Trophoblast cell (in vitro differentiated cells and primary cell): ENCODE measurements at regions not wholly inside any gene's neighbourhood (a gene's known extent, or its start where the extent isn't known, plus 50 kb on each side); places are given as distances from the start of the nearest gene placed in this dataset.

Experiments
- DNase-seq, 2 donors: peaks; one replicate each; pipeline ENCODE4 v3.0.0-alpha.2; 2016
- H2AFZ ChIP-seq: 2 replicates; pipeline ENCODE4 v1.6.1; 2013; ENCODE audit warnings: low read length, moderate library complexity, mild to moderate bottlenecking; ENCODE audit not compliant: insufficient read depth, poor library complexity
- H2AK5ac ChIP-seq: 2 replicates; pipeline ENCODE4 v1.6.1; 2013; ENCODE audit warnings: mild to moderate bottlenecking, low read length
- H2BK120ac ChIP-seq: 2 replicates; pipeline ENCODE4 v1.6.1; 2013; ENCODE audit warnings: low read length, mild to moderate bottlenecking, moderate library complexity; ENCODE audit not compliant: insufficient read depth, poor library complexity
- H2BK12ac ChIP-seq: 2 replicates; pipeline ENCODE4 v1.6.1; 2013; ENCODE audit warnings: mild to moderate bottlenecking, low read length, moderate library complexity
- H2BK5ac ChIP-seq: 2 replicates; pipeline ENCODE4 v1.6.1; 2013; ENCODE audit warnings: low read length, low read depth, moderate library complexity, mild to moderate bottlenecking; ENCODE audit not compliant: poor library complexity
- H3K14ac ChIP-seq: 2 replicates; pipeline ENCODE4 v1.6.1; 2013; ENCODE audit warnings: mild to moderate bottlenecking, low read length
- H3K18ac ChIP-seq: 2 replicates; pipeline ENCODE4 v1.6.1; 2013; ENCODE audit warnings: mild to moderate bottlenecking, low read length
- H3K23ac ChIP-seq: 2 replicates; pipeline ENCODE4 v1.6.1; 2013; ENCODE audit warnings: low read length
- H3K27ac ChIP-seq: 2 replicates; pipeline ENCODE4 v1.5.1; 2013; ENCODE audit warnings: low read depth, mild to moderate bottlenecking, inconsistent platforms, low read length, moderate library complexity
- H3K27me3 ChIP-seq: 2 replicates; pipeline ENCODE4 v1.6.1; 2013; ENCODE audit warnings: inconsistent platforms, mild to moderate bottlenecking, low read length, moderate library complexity; ENCODE audit not compliant: insufficient read depth
- H3K36me3 ChIP-seq, 2 experiments: 1 replicate in 1 of 2; 2 replicates in 1 of 2; pipeline ENCODE4 v1.6.1; 2013; ENCODE audit warnings: low read length in 2 of 2, mild to moderate bottlenecking in 2 of 2, moderate library complexity in 1 of 2; ENCODE audit not compliant: insufficient read depth in 2 of 2, control insufficient read depth in 1 of 2
- H3K4ac ChIP-seq: 2 replicates; pipeline ENCODE4 v1.6.1; 2013; ENCODE audit warnings: low read depth, mild to moderate bottlenecking, low read length, moderate library complexity
- H3K4me1 ChIP-seq, 2 experiments: 1 replicate in 1 of 2; 2 replicates in 1 of 2; pipeline ENCODE4 v1.6.1; 2013; ENCODE audit warnings: low read length in 2 of 2, mild to moderate bottlenecking in 2 of 2, moderate library complexity in 1 of 2; ENCODE audit not compliant: insufficient read depth in 2 of 2, control insufficient read depth in 1 of 2
- H3K4me2 ChIP-seq: 2 replicates; pipeline ENCODE4 v1.6.1; 2013; ENCODE audit warnings: inconsistent platforms, mild to moderate bottlenecking, low read length, moderate library complexity
- H3K4me3 ChIP-seq: 2 replicates; pipeline ENCODE4 v1.5.1; 2013; ENCODE audit warnings: mild to moderate bottlenecking, low read depth, low read length, inconsistent platforms
- H3K79me1 ChIP-seq: one replicate; pipeline ENCODE4 v1.6.1; 2013; ENCODE audit warnings: low read length
- H3K79me2 ChIP-seq: 2 replicates; pipeline ENCODE4 v1.6.1; 2013; ENCODE audit warnings: low read length, mild to moderate bottlenecking; ENCODE audit not compliant: control insufficient read depth, insufficient read depth, poor library complexity
- H3K9ac ChIP-seq: 2 replicates; pipeline ENCODE4 v1.6.1; 2013; ENCODE audit warnings: mild to moderate bottlenecking, low read length
- H3K9me3 ChIP-seq: 2 replicates; pipeline ENCODE4 v1.6.1; 2013; ENCODE audit warnings: low read depth, mild to moderate bottlenecking, control low read depth, inconsistent platforms, low read length; ENCODE audit not compliant: insufficient read depth
- H4K12ac ChIP-seq: 2 replicates; pipeline ENCODE4 v1.6.1; 2013; ENCODE audit warnings: low read depth, mild to moderate bottlenecking, low read length, moderate library complexity
- H4K8ac ChIP-seq: 2 replicates; pipeline ENCODE4 v1.6.1; 2013; ENCODE audit warnings: low read depth, mild to moderate bottlenecking, low read length, moderate library complexity
- H4K91ac ChIP-seq: one replicate; pipeline ENCODE4 v1.6.1; 2013; ENCODE audit warnings: low read depth, mild to moderate bottlenecking, low read length, moderate library complexity
- WGBS: extraction: QIAGEN DNeasy Blood & Tissue Kit; methylation state at CpG from one replicate; pipeline ENCODE4 v1.1.7; 2013; ENCODE audit warnings: missing lambda C conversion rate; ENCODE audit not compliant: insufficient read length, insufficient coverage; ENCODE audit errors: extremely low coverage; 5-methylcytosine and 5-hydroxymethylcytosine counted together

GRCh38 chr6:27616328-27617045, 143.6 kb upstream of the ZNF184 start:
- Histone ChIP-seq H3K4ac (no peak overlapping the region), H2BK5ac (no peak overlapping the region), H3K4me1 (peaks cover 2 to 4% of the 10 kb centered on the region in 2 experiments), H3K27me3 (no peaks in the 10 kb centered on the region), H3K79me2 (no peaks in the 10 kb centered on the region), H4K8ac (no peak overlapping the region), H2BK120ac (no peak overlapping the region), H4K12ac (peak overlapping the region; percentile 32), H3K9ac (no peak overlapping the region), H3K4me3 (no peak overlapping the region), H3K27ac (no peak overlapping the region), H3K14ac (no peak overlapping the region), H2BK12ac (no peak overlapping the region), H3K4me2 (peak overlapping the region; percentile 100), H4K91ac (no peak overlapping the region), H3K36me3 (no peaks in the 10 kb centered on the region), H3K79me1 (no peaks in the 10 kb centered on the region), H3K23ac (no peak overlapping the region), H3K9me3 (no peaks in the 10 kb centered on the region), H2AFZ (no peak overlapping the region), H2AK5ac (no peak overlapping the region), H3K18ac (no peak overlapping the region)
- WGBS, result no CpG with 5 or more reads among the region's 6 CpGs
- no peak for DNase-seq

- H3K9me3 ChIP-seq, result no peaks in the 10 kb centered on the region
- H2AFZ ChIP-seq, result no peak overlapping the region
- H3K4me2 ChIP-seq, result no peak overlapping the region
- no peak overlapping the region for H2BK120ac ChIP-seq
- no peak overlapping the region for H2AK5ac ChIP-seq
- no peaks in the 10 kb centered on the region for H3K79me2 ChIP-seq
- no peak overlapping the region for H3K9ac ChIP-seq
- H3K14ac ChIP-seq, result no peak overlapping the region
- H3K79me1 ChIP-seq, result no peaks in the 10 kb centered on the region
- no peak for DNase-seq
- no peak overlapping the region for H4K91ac ChIP-seq
- no peaks in the 10 kb centered on the region for H3K4me1 ChIP-seq
- no peak overlapping the region for H2BK5ac ChIP-seq
- no peaks in the 10 kb centered on the region for H3K27me3 ChIP-seq
- H3K4ac ChIP-seq, result no peak overlapping the region
- no peak overlapping the region for H3K18ac ChIP-seq
- no peak overlapping the region for H3K4me3 ChIP-seq
- H4K12ac ChIP-seq, result no peak overlapping the region
- H3K23ac ChIP-seq, result no peak overlapping the region
- H3K36me3 ChIP-seq, result no peaks in the 10 kb centered on the region
- WGBS, result no CpG with 5 or more reads among the region's 1 CpG
- no peak overlapping the region for H4K8ac ChIP-seq
- no peak overlapping the region for H3K27ac ChIP-seq
- H2BK12ac ChIP-seq, result no peak overlapping the region
Measured at GRCh38 chr6:27611451-27611850, 138.5 kb upstream of the ZNF184 start.

DNA sequence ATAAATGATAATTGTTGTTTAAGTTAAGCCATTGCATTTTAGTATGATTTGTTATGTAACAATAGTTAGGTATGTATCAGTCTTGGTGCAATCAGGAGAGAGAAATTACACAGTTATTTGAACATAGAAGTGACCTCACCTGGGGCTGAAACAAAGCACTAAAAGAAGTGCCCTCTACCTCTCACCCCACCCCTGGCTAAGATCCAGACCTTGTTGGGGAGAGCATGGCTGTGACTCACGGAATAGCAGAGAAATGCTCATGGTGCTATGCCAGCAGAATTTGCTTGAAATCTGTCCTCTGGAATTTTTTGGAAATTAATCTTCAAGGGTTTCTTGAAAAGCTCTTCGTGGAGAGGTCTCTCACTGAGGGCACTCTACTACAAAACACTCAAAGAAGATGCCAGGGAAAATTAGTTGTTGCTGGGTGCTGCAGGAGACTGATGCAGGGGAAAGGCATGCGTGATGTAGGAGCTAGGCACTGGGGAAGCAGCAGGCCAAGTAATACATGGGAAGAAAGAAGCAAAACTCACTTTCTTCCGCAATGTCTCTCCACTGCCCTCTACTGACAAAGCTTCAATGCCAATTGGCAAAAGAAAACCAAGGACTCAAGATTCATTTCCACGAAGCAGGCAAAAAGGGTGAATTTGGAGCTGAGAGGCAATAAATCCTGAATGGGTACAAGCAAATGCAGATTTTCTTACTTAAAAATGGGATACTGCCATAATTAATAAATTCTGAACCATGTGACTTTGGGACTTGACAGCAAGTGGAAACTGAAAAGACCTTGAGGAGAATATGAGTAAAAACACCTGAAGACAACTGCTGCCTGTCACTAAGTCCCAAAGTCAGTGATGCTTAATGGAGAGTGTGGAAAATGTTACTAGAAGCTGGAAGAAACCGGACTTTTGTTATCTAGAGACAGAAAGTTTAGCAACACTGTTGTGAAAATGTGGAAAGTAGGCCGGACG, 136.3 kb upstream of the ZNF184 start:
- Histone ChIP-seq H2AFZ (no peak overlapping the region), H3K4me2 (no peak overlapping the region), H3K36me3 (no peaks in the 10 kb centered on the region), H3K18ac (no peak overlapping the region), H2AK5ac (no peak overlapping the region), H4K8ac (no peak overlapping the region), H3K4me3 (no peak overlapping the region), H3K27me3 (no peaks in the 10 kb centered on the region), H3K4ac (no peak overlapping the region), H3K9me3 (no peaks in the 10 kb centered on the region), H3K23ac (no peak overlapping the region), H3K9ac (no peak overlapping the region), H3K4me1 (peaks cover 2 to 4% of the 10 kb centered on the region in 2 experiments), H4K91ac (no peak overlapping the region), H2BK5ac (no peak overlapping the region), H3K79me2 (no peaks in the 10 kb centered on the region), H3K27ac (no peak overlapping the region), H2BK12ac (no peak overlapping the region), H2BK120ac (no peak overlapping the region), H3K14ac (no peak overlapping the region), H4K12ac (no peak overlapping the region), H3K79me1 (peaks cover 4% of the 10 kb centered on the region)
- peak; percentile 80 to 93 for DNase-seq
- no CpG with 5 or more reads among the region's 8 CpGs for WGBS

DNA sequence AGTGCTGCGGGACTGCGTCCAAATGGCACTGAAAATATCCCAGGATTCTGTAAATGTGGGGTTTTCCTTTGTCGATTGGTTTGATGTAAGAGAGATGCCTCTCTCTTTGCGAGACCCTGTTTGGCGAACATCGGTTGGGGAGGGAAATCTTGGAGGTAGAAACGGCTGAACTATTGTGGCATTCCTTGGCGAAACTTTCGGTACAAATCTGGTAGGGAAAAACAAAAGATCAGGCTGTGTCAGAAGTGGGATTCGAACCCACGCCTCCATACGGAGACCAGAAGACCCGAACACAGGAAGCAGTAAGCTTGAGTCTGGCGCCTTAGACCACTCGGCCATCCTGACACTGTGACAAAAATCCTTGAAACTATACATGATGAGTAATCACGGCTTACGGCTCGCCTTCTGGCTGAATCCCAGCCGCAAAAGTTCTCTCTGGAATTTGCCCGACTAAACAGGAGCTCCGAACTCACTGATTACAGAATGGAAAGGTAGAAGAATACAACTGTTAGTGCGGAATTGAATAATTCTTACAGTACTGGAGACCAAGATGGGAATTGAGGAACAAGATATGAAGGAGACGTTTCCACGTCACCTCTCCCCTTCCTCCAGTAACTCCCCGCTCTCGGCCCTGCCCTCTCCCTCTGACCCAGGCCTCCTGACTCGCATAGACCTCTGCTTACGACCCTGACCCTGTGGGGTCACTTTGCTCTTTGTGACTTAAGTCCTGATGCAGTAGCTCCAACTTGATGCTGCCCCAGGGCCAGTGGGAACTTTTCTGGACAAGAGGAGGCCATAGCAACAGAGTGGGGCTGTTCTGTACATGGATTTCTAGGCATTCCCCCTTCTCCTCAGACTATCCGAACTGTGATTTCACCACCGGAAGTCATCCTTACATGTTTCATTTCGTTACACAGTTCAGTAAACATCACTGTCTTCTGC, 132.8 kb upstream of the ZNF184 start:
- Histone ChIP-seq H2BK5ac (no peak overlapping the region), H3K18ac (no peak overlapping the region), H3K9ac (peak overlapping the region; percentile 73), H3K27me3 (no peaks in the 10 kb centered on the region), H3K4ac (no peak overlapping the region), H3K4me2 (peak overlapping the region; percentile 87), H3K79me1 (peaks cover 4% of the 10 kb centered on the region), H3K4me1 (peaks cover 8 to 10% of the 10 kb centered on the region in 2 experiments), H3K4me3 (peak overlapping the region; percentile 76), H4K12ac (peak overlapping the region; percentile 63), H2AK5ac (no peak overlapping the region), H3K9me3 (no peaks in the 10 kb centered on the region), H3K14ac (no peak overlapping the region), H2BK12ac (no peak overlapping the region), H3K36me3 (no peaks in the 10 kb centered on the region), H4K8ac (peak overlapping the region; percentile 63), H3K23ac (peak overlapping the region; percentile 51), H3K27ac (no peak overlapping the region), H4K91ac (peak overlapping the region; percentile 4), H2BK120ac (no peak overlapping the region), H2AFZ (peak overlapping the region; percentile 52), H3K79me2 (no peaks in the 10 kb centered on the region)
- WGBS, result no CpG with 5 or more reads among the region's 31 CpGs
- DNase-seq, result peak; percentile 66 to 79
